SK-N-SH treated with all-trans-retinoic acid at 6 μM for 48 hours (cell line): ENCODE measurements at regions not wholly inside any gene's neighbourhood (a gene's known extent, or its start where the extent isn't known, plus 50 kb on each side); places are given as distances from the start of the nearest gene placed in this dataset.

Experiments
- ATAC-seq: fragments of 200-7000 bp; cut with Tn5 transposase; 3 replicates; pipeline ENCODE4 v1.9.1; 2020; ENCODE audit warnings: mild to moderate bottlenecking, moderate library complexity
- ARNTL ChIP-seq: fragments of 450-650 bp; formaldehyde crosslinking; IDR thresholded peaks from 2 replicates; pipeline ENCODE4 v1.5.0; 2020; ENCODE audit warnings: low read depth, mild to moderate bottlenecking, moderate library complexity, borderline replicate concordance
- BACH2 ChIP-seq: fragments of 250-450 bp; sonication (Bioruptor Pico); IDR thresholded peaks from 2 replicates; pipeline ENCODE4 v1.9.0; 2021; ENCODE audit warnings: mild to moderate bottlenecking, borderline replicate concordance
- CREB5 ChIP-seq: fragments of 250-450 bp; sonication (Bioruptor Pico); IDR thresholded peaks from 2 replicates; pipeline ENCODE4 v1.5.1; 2020; ENCODE audit warnings: low read depth, mild to moderate bottlenecking, moderate library complexity
- CSDC2 ChIP-seq: fragments of 250-450 bp; sonication (Bioruptor Pico); IDR thresholded peaks from 2 replicates; pipeline ENCODE4 v1.5.0; 2020; ENCODE audit warnings: mild to moderate bottlenecking, moderate library complexity
- CSRNP3 ChIP-seq: fragments of 250-450 bp; sonication (Bioruptor Pico); IDR thresholded peaks from 2 replicates; pipeline ENCODE4 v1.5.1; 2021; ENCODE audit warnings: mild to moderate bottlenecking, moderate library complexity
- ESRRG ChIP-seq: fragments of 250-450 bp; sonication (Bioruptor Pico); IDR thresholded peaks from 2 replicates; pipeline ENCODE4 v1.6.1; 2021; ENCODE audit warnings: mild to moderate bottlenecking
- GLIS3 ChIP-seq: fragments of 250-450 bp; sonication (Bioruptor Pico); IDR thresholded peaks from 2 replicates; pipeline ENCODE4 v1.5.0; 2020; ENCODE audit warnings: mild to moderate bottlenecking, moderate library complexity
- ISL1 ChIP-seq: fragments of 250-450 bp; sonication (Bioruptor Pico); IDR thresholded peaks from 2 replicates; pipeline ENCODE4 v2.1.2; 2022; ENCODE audit warnings: mild to moderate bottlenecking, moderate library complexity
- OSR1 ChIP-seq: fragments of 250-450 bp; sonication (Bioruptor Pico); IDR thresholded peaks from 2 replicates; pipeline ENCODE4 v1.8.0; 2022; ENCODE audit warnings: moderate library complexity, mild to moderate bottlenecking, inconsistent platforms
- PATZ1 ChIP-seq: fragments of 250-450 bp; sonication (Bioruptor Pico); IDR thresholded peaks from 2 replicates; pipeline ENCODE4 v1.8.0; 2020; ENCODE audit warnings: mild to moderate bottlenecking, moderate library complexity, borderline replicate concordance
- POU6F1 ChIP-seq: fragments of 250-450 bp; sonication (Bioruptor Pico); IDR thresholded peaks from 2 replicates; pipeline ENCODE4 v1.8.0; 2021; ENCODE audit warnings: low read depth, mild to moderate bottlenecking, moderate library complexity, borderline replicate concordance
- PPARA ChIP-seq: fragments of 250-450 bp; sonication (Bioruptor Pico); IDR thresholded peaks from 2 replicates; pipeline ENCODE4 v1.5.0; 2020; ENCODE audit warnings: mild to moderate bottlenecking, borderline replicate concordance
- RARB ChIP-seq: fragments of 250-450 bp; sonication (Bioruptor Pico); IDR thresholded peaks from 2 replicates; pipeline ENCODE4 v1.8.0; 2021; ENCODE audit warnings: mild to moderate bottlenecking, moderate library complexity
- SNAI2 ChIP-seq: fragments of 250-450 bp; sonication (Bioruptor Pico); IDR thresholded peaks from 2 replicates; pipeline ENCODE4 v1.5.0; 2020; ENCODE audit warnings: mild to moderate bottlenecking, moderate library complexity
- TCF4 ChIP-seq: fragments of 250-450 bp; sonication (Bioruptor Pico); IDR thresholded peaks from 2 replicates; pipeline ENCODE4 v1.8.0; 2021; ENCODE audit warnings: mild to moderate bottlenecking, moderate library complexity, borderline replicate concordance
- TOX ChIP-seq: fragments of 250-450 bp; sonication (Bioruptor Pico); IDR thresholded peaks from 2 replicates; pipeline ENCODE4 v1.8.0; 2021; ENCODE audit warnings: mild to moderate bottlenecking, moderate library complexity, borderline replicate concordance
- TSHZ2 ChIP-seq: fragments of 250-450 bp; sonication (Bioruptor Pico); IDR thresholded peaks from 2 replicates; pipeline ENCODE4 v1.5.0; 2020; ENCODE audit warnings: mild to moderate bottlenecking, moderate library complexity
- ZC3H10 ChIP-seq: fragments of 250-450 bp; sonication (Bioruptor Pico); IDR thresholded peaks from 2 replicates; pipeline ENCODE4 v1.5.1; 2021; ENCODE audit warnings: mild to moderate bottlenecking, moderate library complexity
- ZFP3 ChIP-seq: fragments of 250-450 bp; sonication (Bioruptor Pico); IDR thresholded peaks from 2 replicates; pipeline ENCODE4 v1.5.0; 2020; ENCODE audit warnings: mild to moderate bottlenecking, moderate library complexity
- ZFP30 ChIP-seq: fragments of 450-650 bp; formaldehyde crosslinking; IDR thresholded peaks from 2 replicates; pipeline ENCODE4 v1.5.0; 2022; ENCODE audit warnings: mild to moderate bottlenecking, moderate library complexity
- ZNF565 ChIP-seq: fragments of 450-650 bp; formaldehyde crosslinking; conservative IDR thresholded peaks from 2 replicates; pipeline ENCODE4 v1.5.0; 2020; ENCODE audit warnings: low read depth, mild to moderate bottlenecking, moderate library complexity
- ZNF70 ChIP-seq: fragments of 450-650 bp; formaldehyde crosslinking; IDR thresholded peaks from 2 replicates; pipeline ENCODE4 v1.5.0; 2020; ENCODE audit warnings: mild to moderate bottlenecking, moderate library complexity
- ZNF8 ChIP-seq: fragments of 450-650 bp; formaldehyde crosslinking; IDR thresholded peaks from 2 replicates; pipeline ENCODE4 v1.5.0; 2020; ENCODE audit warnings: mild to moderate bottlenecking, moderate library complexity

GRCh38 chr5:57576317-57576716, 93.7 kb upstream of the ACTBL2 start (continued):
- TF ChIP-seq ZNF565: no peak
- TF ChIP-seq SNAI2 (CRISPR knock-in tag): no peak
- no peak for TF ChIP-seq ZFP30 (CRISPR knock-in tag)
- TF ChIP-seq TSHZ2 (CRISPR knock-in tag): no peak
- no peak for TF ChIP-seq ZC3H10 (CRISPR knock-in tag)
- no peak for TF ChIP-seq PPARA (CRISPR knock-in tag)
- no peak for TF ChIP-seq ISL1 (CRISPR knock-in tag)
- no peak for TF ChIP-seq ZNF8 (CRISPR knock-in tag)

GRCh38 chr5:57575839-57576238, 93.2 kb upstream of the ACTBL2 start:
- TF ChIP-seq TOX (CRISPR knock-in tag) (no peak), ISL1 (CRISPR knock-in tag) (no peak), CSDC2 (CRISPR knock-in tag) (no peak), ZC3H10 (CRISPR knock-in tag) (no peak), BACH2 (CRISPR knock-in tag) (no peak), TSHZ2 (CRISPR knock-in tag) (no peak), SNAI2 (CRISPR knock-in tag) (no peak), OSR1 (CRISPR knock-in tag) (no peak), ZFP30 (CRISPR knock-in tag) (no peak), RARB (CRISPR knock-in tag) (no peak), ZNF8 (CRISPR knock-in tag) (no peak), ARNTL (no peak), POU6F1 (no peak), CREB5 (no peak), TCF4 (CRISPR knock-in tag) (no peak), GLIS3 (CRISPR knock-in tag) (no peak), ZNF565 (no peak)
- TF ChIP-seq, all 23 proteins: peak for 0
- ATAC-seq: no peak

GRCh38 chr5:57572461-57572860, 89.8 kb upstream of the ACTBL2 start:
- no peak for TF ChIP-seq ZNF70 (CRISPR knock-in tag)
- TF ChIP-seq CREB5: no peak
- TF ChIP-seq ARNTL: no peak
- TF ChIP-seq PATZ1: no peak
- no peak for TF ChIP-seq POU6F1
- no peak for TF ChIP-seq ISL1 (CRISPR knock-in tag)
- no peak for TF ChIP-seq OSR1 (CRISPR knock-in tag)
- TF ChIP-seq TCF4 (CRISPR knock-in tag): no peak
- no peak for TF ChIP-seq ZFP3 (CRISPR knock-in tag)
- TF ChIP-seq BACH2 (CRISPR knock-in tag): no peak
- no peak for TF ChIP-seq ESRRG (CRISPR knock-in tag)
- no peak for TF ChIP-seq CSRNP3 (CRISPR knock-in tag)

More at GRCh38 chr5:57572461-57572860, 89.8 kb upstream of the ACTBL2 start:
- no peak for ATAC-seq
